ENCODE measurements at regions not wholly inside any gene's neighbourhood (a gene's known extent, or its start where the extent isn't known, plus 50 kb on each side); places are given as distances from the start of the nearest gene placed in this dataset.

GRCh38 chr11:15825976-15826650 is 530.2 kb downstream of the SOX6 start:
- TF ChIP-seq CTCF (IDR thresholded peaks at IDR 0.05; ENCODE audit: extremely low read depth, insufficient read depth, missing control alignments), result no peak
- in situ Hi-C loops (cut with MboI; ENCODE audit: low pct_unique_long_range_greater_than_20kb, low sequenced_read_pairs, unreplicated experiment), result no loop called here
- DNase-seq (ENCODE audit: low spot score), result no peak

GRCh38 chr11:15826826-15827225 is 529.5 kb downstream of the SOX6 start:
- in situ Hi-C loops (cut with MboI; ENCODE audit: low pct_unique_long_range_greater_than_20kb, low sequenced_read_pairs, unreplicated experiment), result no loop called here
- peak; percentile 19 for DNase-seq (ENCODE audit: low spot score)
- TF ChIP-seq CTCF (IDR thresholded peaks at IDR 0.05; ENCODE audit: extremely low read depth, insufficient read depth, missing control alignments), result peak; percentile 58

GRCh38 chr11:15828215-15828853 is 528.0 kb downstream of the SOX6 start:
- no peak for TF ChIP-seq CTCF (IDR thresholded peaks at IDR 0.05; ENCODE audit: extremely low read depth, insufficient read depth, missing control alignments)
- DNase-seq (ENCODE audit: low spot score), result no peak
- in situ Hi-C loops (cut with MboI; ENCODE audit: low pct_unique_long_range_greater_than_20kb, low sequenced_read_pairs, unreplicated experiment), result no loop called here

- in situ Hi-C loops (cut with MboI; ENCODE audit: low pct_unique_long_range_greater_than_20kb, low sequenced_read_pairs, unreplicated experiment), result no loop called here
- DNase-seq (ENCODE audit: low spot score), result no peak
- no peak for TF ChIP-seq CTCF (IDR thresholded peaks at IDR 0.05; ENCODE audit: extremely low read depth, insufficient read depth, missing control alignments)
Observed at GRCh38 chr11:15829312-15829711, 527.0 kb downstream of the SOX6 start.

GRCh38 chr11:15830741-15831428 is 525.5 kb downstream of the SOX6 start:
- in situ Hi-C loops (cut with MboI; ENCODE audit: low pct_unique_long_range_greater_than_20kb, low sequenced_read_pairs, unreplicated experiment), result no loop called here
- DNase-seq (ENCODE audit: low spot score), result no peak
- TF ChIP-seq CTCF (IDR thresholded peaks at IDR 0.05; ENCODE audit: extremely low read depth, insufficient read depth, missing control alignments), result no peak

- in situ Hi-C loops (cut with MboI; ENCODE audit: low pct_unique_long_range_greater_than_20kb, low sequenced_read_pairs, unreplicated experiment), result no loop called here
- no peak for DNase-seq (ENCODE audit: low spot score)
- TF ChIP-seq CTCF (IDR thresholded peaks at IDR 0.05; ENCODE audit: extremely low read depth, insufficient read depth, missing control alignments), result no peak
Observed at GRCh38 chr11:15835788-15836411, 520.4 kb downstream of the SOX6 start.
